HG02870 (cell line): ENCODE measurements at regions not wholly inside any gene's neighbourhood (a gene's known extent, or its start where the extent isn't known, plus 50 kb on each side); places are given as distances from the start of the nearest gene placed in this dataset.
"Not testable (repeated sequence)": the region's sequence is repeated elsewhere in the genome, so short reads cannot be mapped to it uniquely, and the experiment has no call there.

Source experiments
- ATAC-seq: cut with Tn5 transposase; IDR thresholded peaks from one replicate; pipeline ENCODE4 v1.9.1; 2021; ENCODE audit warnings: mild to moderate bottlenecking, moderate library complexity; ENCODE audit not compliant: unreplicated experiment

GRCh38 chr4:131531087-131531486, 1618.0 kb upstream of the PCDH10 start:
- no peak for ATAC-seq

DNA sequence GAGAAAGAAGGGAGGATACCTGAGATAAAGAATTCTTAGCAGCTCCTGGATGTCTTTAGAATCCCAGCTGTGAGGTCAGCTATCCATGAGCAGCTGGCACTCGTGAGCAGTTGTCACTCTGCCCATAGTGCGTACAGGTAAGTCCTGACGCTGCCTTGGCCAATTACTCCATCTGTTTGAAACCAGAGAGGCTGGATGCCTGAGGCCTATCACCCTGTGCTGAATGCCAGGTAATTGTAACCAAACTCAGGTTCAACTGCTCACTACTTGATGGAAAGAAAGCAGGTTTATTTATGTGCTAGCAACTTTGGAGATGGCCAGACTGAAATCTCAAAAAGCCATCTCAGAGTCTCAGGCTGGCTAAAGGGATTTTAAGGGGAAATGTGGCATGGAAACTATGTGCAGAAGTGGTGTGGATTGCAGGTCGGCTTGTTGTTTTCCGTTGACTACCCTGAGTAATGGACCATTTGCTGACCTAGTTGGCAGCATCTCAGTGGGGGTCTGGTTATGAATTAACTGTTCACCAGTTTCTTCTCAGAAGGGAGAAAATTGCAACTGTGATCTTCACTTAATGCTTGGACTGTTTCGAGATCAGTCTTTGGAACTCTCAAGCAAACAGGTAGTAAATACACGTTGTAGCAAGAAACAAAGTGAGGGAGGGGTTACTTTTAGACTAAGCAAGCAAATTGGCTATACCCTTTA, 1614.0 kb upstream of the PCDH10 start:
- ATAC-seq = no peak

- no peak for ATAC-seq
Observed at GRCh38 chr4:131540256-131540655, 1608.8 kb upstream of the PCDH10 start.

- ATAC-seq = peak; percentile 58
Observed at GRCh38 chr4:131547506-131547981, 1601.5 kb upstream of the PCDH10 start.

GRCh38 chr4:131551306-131551705, 1597.8 kb upstream of the PCDH10 start:
- no peak for ATAC-seq

- ATAC-seq = no peak
Observed at GRCh38 chr4:131566026-131566425, 1583.1 kb upstream of the PCDH10 start.

DNA sequence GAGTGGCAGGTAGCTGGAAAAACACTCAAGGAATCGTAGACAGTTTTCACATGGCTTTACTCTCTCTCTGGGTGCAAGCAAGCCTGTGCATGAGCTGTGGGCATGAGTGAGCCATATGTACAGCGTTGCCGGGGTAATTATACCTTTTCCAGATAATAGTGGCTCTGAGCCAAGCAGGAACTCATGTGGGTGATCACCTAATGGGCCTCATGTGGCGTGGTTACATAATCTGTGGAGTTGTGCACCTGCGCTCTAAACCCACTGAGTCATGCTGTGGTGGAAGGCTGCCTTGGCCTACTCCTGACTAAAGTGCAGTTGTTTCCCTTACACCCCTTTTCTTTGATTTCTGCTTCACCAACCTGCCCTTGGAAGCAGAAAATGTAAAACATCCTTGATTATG, 1564.5 kb upstream of the PCDH10 start:
- ATAC-seq = no peak

DNA sequence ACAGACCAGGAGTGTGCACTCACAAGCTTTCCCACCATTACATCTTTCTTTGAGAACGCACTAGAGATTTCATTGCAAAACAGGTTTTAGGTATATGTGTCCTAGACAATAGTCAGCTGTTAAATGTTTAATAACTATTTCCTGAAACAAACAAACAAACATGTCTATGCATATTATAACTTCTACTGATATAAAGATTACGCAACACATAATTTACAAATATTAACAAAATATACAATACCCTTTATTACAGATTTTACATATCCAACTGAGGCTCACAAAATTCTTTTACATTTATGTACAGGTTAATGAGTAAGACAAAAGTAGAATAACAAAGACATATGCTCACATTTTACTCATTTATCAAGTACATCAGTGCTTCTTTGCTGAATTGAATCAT, 1554.0 kb upstream of the PCDH10 start:
- no peak for ATAC-seq

- ATAC-seq = no peak
Observed at GRCh38 chr4:131603705-131604104, 1545.4 kb upstream of the PCDH10 start.

- no peak for ATAC-seq
Observed at GRCh38 chr4:131609039-131609438, 1540.1 kb upstream of the PCDH10 start.

DNA sequence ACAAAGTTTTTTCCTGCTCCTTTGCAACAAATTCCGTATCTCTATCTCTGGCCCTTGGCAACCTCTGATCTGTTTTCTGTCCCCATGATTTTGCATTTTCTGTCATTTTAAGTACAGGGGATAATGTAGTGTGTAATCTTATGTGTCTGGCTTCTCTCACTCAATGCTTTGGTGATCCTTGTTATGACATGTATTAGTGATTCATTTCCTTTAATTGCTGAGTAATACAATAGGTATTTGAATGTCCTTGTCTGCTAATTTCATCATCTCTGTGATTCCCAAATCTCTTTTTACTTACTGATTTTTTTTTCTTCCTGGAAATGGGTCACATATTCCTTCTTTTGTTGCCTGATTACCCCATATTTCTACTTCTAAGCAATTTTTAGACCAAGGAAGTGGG, 1538.6 kb upstream of the PCDH10 start:
- not testable (repeated sequence) for ATAC-seq

- peak; percentile 38 for ATAC-seq
Observed at GRCh38 chr4:131613086-131613823, 1535.8 kb upstream of the PCDH10 start.

- ATAC-seq = peak; percentile 83
Observed at GRCh38 chr4:131613824-131614216, 1535.3 kb upstream of the PCDH10 start.

DNA sequence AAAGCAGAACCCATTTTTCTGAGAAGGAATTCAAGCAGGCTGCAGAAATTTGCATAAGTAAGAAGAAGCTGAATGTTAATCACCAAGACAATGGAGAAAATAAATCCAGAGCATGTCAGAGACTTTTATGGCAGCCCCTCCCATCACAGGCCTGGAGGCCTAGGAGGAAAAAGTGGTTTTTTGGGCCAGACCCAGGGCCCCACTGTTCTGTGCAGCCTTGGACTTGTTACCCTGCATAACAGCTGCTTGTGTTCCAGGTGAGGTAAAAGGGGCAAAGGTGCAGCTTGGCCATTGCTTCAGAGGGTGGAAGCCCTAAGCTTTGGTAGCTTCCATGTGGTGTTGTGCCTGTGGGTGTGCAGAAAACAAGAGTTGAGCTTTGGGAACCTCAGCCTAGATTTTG, 1516.2 kb upstream of the PCDH10 start:
- no peak for ATAC-seq

- no peak for ATAC-seq
Observed at GRCh38 chr4:131635191-131635590, 1513.9 kb upstream of the PCDH10 start.

DNA sequence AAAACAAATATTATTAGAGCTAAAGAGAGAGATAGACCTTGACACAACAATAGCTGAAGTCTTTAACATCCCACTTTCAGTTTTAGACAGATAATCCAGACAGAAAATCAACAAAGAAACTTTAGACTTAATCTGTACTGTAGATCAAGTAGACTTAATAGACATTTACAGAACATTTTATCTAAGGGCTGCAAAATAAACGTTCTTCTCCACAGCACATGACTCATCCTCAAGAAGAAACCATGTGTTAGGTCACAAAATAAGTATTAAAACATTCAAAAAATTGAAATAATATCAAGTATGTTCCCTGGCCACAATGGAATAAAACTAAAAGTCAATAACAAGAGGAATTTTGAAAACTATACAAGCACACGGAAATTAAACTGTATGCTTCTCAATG, 1510.3 kb upstream of the PCDH10 start:
- ATAC-seq = no peak

DNA sequence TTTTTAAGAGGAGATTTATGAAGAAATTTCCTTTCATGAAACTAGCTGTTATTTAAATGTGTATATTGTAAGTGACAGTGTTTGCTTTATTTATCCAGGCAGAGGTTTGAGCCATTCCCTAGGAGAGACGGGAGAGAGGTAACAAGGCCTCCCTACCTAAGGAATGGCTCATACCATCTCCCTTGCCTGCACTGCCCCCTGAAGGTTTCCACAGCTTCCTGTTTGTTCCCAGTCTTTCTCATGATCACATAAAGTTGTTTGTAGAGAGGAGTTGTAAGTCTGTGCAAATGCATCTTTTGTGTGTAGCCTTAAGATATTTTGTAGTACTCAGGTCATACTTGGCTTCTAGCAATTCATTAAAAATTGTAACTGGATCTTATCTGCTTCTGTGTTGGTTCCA, 1504.5 kb upstream of the PCDH10 start:
- no peak for ATAC-seq

GRCh38 chr4:131649227-131649626, 1499.9 kb upstream of the PCDH10 start:
- no peak for ATAC-seq

DNA sequence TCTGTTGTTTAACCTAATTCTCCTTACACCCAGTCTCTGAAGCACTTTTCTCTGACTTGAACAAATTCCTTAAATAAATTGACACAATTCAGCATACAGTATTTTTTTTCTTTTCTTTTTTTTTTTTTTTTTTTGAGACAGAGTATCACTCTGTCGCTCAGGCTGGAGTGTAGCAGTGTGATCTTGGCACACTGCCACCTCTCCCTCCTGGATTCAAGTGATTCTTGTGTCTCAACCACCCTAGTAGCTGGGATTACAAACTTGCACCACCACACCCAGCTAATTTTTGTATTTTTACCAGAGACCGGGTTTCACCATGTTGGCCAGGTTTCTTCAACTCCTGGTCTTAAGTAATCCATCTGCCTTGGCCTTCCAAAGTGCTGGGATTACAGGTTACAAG, 1498.1 kb upstream of the PCDH10 start:
- ATAC-seq = no peak

DNA sequence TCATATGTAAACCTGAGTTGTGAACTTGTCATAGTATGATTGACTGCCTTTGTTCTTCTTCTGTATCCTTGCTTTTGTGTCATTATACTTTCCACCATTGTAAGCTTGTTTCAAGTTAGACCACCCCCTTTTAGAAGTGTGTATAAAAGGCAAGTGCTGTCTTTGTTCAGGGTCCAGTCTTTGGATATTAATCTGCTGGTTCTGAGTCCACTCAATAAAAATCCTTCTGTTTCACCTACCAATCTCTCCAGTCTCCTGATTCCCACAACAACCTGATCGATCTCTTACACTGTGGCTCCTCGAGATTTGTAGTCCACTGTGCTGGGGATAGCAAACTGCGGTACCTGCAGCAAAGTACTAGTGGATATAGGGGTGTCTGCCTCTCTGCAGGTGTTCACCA, 1465.8 kb upstream of the PCDH10 start:
- not testable (repeated sequence) for ATAC-seq

GRCh38 chr4:131721883-131722282, 1427.2 kb upstream of the PCDH10 start:
- no peak for ATAC-seq

GRCh38 chr4:131723069-131723468, 1426.0 kb upstream of the PCDH10 start:
- not testable (repeated sequence) for ATAC-seq
